ENCODE measurements at regions not wholly inside any gene's neighbourhood (a gene's known extent, or its start where the extent isn't known, plus 50 kb on each side); places are given as distances from the start of the nearest gene placed in this dataset.

DNA sequence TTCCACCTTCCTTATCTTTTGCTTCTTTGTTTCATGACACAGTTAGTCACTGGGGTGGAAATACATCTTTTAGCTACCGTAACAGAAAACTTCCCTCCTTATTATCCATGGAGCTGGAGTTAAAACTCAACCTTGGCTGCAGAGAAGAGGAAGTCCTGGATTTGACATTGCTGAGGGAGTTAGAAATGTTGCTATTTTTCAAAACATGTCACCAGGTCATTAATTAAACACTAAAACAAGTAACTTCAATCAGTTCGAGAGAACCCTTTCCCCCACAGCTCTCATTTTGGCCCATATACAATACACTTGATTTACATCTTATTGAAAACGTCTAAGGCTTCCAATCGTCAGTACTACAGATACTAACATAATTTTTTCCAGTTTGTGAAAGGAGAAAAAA, 237.9 kb upstream of the CD180 start:
- FAIRE-seq: no peak

DNA sequence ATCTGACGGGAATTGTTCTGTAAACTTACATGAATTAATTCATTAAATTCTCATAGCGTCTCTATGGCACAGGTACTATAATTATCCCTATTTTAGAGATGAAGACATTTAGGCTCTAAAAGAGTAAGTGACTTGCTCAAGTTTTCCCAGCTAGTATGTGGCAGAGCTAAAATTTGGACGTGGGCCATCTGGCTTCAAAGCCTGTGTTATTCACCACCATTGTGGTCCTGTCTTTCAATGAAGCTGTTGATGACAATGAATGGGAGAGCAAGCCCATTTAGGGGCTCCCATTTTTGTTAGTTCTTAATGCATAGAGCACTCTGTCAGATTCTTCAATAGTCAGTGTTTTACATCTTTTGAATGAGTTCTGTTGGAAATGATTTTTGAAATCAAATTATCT, 236.0 kb upstream of the CD180 start:
- no peak for FAIRE-seq

- FAIRE-seq: no peak
Measured at GRCh38 chr5:67431191-67431590, 234.6 kb upstream of the CD180 start.

DNA sequence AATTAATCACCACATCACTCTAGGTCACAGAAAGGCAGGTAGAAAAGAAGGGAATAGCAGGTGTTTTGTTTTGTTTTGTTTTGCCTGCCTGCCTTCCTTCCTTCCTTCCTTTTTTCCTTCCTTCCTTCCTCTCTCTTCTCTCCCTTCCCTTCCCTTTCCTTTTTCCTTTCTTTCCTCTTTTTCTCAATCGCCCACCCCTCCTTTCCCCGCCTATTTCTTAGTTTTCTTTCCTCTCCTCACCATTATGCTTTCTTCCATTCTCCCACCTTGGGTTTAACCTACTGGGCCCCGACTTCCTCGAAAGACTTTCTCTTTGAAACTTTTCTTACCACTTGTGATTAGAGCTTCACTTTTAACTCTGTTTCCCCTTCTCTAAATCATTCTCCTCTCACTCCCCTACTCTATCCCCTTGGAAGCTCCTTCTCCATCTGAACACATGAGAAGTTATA, 231.3 kb upstream of the CD180 start:
- no peak for FAIRE-seq

DNA sequence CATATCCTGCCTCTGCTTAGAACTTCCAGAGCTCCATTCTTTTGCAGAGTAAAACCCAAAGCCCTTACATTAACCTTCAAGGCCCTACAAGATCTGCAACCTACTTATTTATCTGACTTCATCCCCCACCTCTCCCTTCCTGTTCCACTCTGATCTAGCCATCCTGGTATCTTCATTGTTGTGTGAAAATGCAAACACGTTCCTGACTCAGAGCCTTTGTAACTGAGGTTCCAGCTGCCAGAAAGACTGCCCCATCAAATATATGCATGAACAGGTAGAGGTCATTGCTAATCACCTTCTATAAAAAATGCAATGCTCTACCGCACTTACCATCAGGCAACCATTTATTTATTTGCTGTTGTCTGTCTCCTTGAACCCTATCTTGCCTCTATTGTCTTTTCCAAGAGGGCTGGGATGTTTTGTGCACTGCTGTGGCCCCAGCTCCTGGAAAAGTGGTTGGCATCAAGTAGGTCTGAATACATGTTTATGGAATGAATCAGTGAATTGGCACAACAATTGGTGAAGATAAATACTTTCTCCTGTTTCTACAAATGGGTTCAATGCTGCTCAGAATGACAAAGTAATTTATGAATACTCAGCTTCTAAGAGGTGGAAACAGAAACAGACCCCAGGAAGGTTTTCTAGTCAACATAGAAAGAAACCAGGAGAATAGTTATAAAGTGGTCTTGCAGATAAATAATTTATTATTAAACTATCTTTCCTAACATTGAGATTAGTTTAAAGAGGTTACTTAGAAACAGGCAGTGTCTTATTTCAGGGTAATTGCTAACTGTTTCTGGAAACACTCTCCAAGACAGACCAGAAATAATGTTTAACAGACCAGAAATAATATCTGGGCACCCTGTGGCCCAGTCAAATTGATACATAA, 230.6 kb upstream of the CD180 start:
- no peak for FAIRE-seq

- no peak for FAIRE-seq
Measured at GRCh38 chr5:67425514-67425913, 228.9 kb upstream of the CD180 start.

DNA sequence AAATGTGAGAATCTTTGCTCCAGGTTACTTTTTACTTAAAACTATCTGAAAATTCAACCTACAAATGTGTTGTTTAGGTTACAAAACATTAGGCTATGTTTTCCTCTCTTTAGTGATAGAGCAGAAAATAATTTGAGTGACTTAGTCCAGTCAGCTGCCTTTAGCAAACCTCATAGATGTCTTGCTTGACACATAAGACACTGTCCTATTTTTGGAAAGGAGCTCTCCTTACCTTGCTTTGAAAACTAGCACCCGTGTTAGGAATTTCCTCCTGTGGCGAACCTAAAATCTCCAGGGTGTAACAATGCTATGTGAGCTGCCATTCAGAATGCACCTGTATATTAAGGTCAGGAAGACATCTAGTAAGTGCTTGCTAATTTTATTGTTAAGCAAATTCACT, 221.2 kb upstream of the CD180 start:
- no peak for FAIRE-seq

- FAIRE-seq: no peak
Measured at GRCh38 chr5:67416986-67417385, 220.4 kb upstream of the CD180 start.

DNA sequence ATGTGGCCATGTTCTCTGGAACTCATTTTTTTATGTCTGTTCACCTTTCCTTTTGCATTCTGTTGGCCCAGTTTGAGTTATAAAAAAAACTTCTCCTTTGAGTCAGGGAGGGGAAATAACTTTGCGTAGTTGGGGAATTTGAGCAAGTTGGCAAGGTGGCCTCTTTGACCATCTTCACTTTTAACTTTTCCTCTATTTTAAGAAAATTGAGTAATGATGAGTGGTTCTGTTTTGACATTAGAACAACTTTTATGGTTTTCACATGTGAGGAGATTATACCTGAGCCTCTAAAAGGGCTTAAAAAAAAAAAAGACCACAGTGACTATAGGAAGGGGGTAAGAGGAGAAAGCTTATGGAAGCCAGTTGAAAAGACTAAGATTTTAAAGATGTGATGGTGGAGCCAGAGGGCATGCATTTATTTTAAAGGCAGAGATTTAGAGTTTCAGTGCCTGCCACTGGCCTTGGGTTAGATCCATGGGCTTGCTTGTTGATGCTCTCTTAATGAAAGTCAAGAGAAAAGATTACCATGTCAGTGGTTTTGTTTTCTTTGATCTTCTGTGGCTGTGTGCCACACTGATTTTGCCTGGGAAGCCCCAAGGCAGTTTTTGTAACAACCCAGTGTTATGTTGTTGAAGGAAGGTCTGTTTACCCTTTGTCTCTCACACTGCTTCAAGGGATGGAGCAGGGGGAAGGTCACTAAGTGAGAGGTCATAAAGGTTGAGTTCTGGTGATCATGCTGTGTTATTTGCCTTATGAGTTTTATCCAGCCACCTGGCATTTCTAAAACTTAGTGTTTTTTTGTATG, 219.7 kb upstream of the CD180 start:
- no peak for FAIRE-seq

DNA sequence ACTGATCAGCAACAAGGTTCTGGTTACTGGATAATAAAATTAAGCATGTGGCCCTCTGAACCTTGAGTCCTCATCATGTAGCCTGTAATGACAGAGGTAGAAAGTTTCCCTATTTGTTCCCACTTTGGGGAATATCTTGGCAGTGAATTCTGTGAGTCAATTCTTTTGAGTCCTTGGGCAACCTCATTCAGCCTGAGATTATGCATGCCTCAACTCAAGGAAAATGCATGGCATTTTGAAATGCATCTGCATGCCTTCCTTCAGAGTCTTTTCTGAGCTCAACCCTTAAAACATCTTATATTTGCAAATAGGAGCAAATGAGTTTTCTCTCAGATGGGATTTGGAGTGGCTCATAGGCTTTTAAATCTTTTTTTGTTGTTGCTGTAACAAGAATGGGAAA, 218.1 kb upstream of the CD180 start:
- no peak for FAIRE-seq

DNA sequence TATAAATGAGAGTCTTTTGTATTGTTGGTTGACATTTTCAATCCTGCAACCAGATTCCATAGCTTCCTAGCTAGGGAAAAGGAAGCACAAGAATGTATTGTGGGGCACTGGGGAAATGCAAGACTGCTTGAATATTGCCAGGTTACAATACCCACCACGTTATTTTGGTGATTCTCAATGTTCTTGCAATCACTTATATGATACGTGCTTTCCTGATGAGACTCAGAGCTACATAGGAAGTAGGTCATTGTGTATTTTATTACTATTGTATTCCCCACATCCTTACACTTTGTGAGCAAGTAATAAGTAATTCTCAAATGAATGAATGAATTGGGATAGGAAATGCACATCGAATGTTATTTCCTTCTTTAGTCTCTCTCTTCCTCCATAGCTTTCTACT, 217.1 kb upstream of the CD180 start:
- no peak for FAIRE-seq

DNA sequence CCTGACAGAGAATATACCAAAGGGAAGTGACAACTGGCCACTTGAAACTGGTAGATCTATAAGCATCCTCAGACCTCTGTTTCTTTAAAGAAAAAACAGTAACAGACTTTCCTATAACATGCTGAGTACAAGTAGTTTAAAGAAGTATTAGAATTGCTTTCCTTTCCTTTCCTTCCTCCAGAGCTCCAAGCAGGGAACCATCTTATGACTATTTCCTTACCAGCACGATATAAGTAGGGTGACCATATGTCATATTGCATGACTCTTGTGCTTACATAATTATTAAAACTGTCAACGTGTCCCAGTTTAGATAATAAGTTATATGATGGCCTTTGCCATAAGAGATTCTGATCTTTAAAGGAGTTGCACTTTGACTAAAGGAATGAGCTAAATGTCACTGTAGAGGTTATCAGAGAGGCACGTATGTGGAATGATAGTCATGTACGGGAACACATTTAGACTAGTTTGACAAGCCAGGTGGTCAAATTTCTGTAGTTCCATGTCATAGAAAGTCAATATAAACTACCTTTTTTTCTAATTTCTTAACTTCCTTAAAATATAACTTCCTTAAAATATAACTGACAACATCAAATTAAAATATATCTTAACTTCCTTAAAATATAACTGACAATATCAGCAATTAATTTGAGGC, 212.7 kb upstream of the CD180 start:
- FAIRE-seq: no peak

GRCh38 chr5:67407979-67408378, 211.4 kb upstream of the CD180 start:
- no peak for FAIRE-seq

GRCh38 chr5:67405755-67406154, 209.2 kb upstream of the CD180 start:
- FAIRE-seq: no peak

DNA sequence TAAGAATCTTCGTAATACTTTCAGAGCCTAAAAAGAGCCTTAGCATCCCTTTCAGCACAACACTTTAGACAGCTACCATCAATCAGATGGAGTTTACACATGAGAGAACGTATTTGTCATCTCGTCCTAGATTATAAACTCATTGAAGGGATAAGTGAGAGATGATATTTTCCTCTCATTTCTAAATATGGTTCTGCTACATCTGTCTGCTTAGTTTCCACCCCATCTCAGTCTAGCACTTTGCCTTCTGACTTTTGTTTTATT, 208.4 kb upstream of the CD180 start:
- no peak for FAIRE-seq

GRCh38 chr5:67404256-67405100, 207.9 kb upstream of the CD180 start:
- FAIRE-seq: no peak

DNA sequence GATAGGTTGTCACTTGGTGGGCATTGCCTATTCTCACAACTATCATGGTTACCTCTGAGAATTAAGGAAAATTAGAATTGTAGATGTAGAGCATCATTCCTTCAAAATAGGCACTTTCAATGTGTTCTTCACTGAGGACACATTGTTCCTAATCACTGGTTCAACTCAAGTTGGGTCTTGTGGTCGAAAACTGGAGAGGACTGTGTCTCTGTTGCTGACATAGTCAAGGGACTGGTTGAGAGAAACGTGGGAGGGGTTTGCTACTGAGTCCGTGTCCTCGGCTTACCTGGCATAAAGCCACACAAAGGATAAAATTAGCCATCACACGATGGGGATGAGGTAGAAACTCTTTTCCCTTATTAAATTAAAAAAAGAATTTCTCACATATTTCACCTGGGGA, 205.9 kb upstream of the CD180 start:
- FAIRE-seq: no peak

GRCh38 chr5:67401172-67401571, 204.6 kb upstream of the CD180 start:
- FAIRE-seq: no peak

- no peak for FAIRE-seq
Measured at GRCh38 chr5:67400752-67401151, 204.2 kb upstream of the CD180 start.

GRCh38 chr5:67395790-67396418, 199.3 kb upstream of the CD180 start:
- FAIRE-seq: no peak

- FAIRE-seq: no peak
Measured at GRCh38 chr5:67393211-67393610, 196.6 kb upstream of the CD180 start.

GRCh38 chr5:67390935-67391334, 194.3 kb upstream of the CD180 start:
- no peak for FAIRE-seq
